Lower lobe of right lung (tissue), 2 donors: ENCODE measurements at regions not wholly inside any gene's neighbourhood (a gene's known extent, or its start where the extent isn't known, plus 50 kb on each side); places are given as distances from the start of the nearest gene placed in this dataset.

Source experiments
- ATAC-seq, 2 donors: fragments of 200-7000 bp; cut with Tn5 transposase; one replicate each; pipeline ENCODE4 v1.9.1; 2020 to 2022; ENCODE audit warnings: mild to moderate bottlenecking in 2 of 2, moderate library complexity in 2 of 2
- DNase-seq: peaks from one replicate; pipeline ENCODE4 v3.0.0-alpha.2; 2020
- H3K27ac ChIP-seq: fragments of 200-600 bp; one replicate; pipeline ENCODE4 v1.8.0; 2022
- H3K27me3 ChIP-seq: fragments of 200-600 bp; one replicate; pipeline ENCODE4 v1.8.0; 2022; ENCODE audit warnings: low read depth
- H3K36me3 ChIP-seq: fragments of 200-600 bp; one replicate; pipeline ENCODE4 v1.8.0; 2022; ENCODE audit warnings: mild to moderate bottlenecking
- H3K4me1 ChIP-seq: fragments of 200-600 bp; one replicate; pipeline ENCODE4 v1.8.0; 2022
- H3K4me3 ChIP-seq: fragments of 200-600 bp; one replicate; pipeline ENCODE4 v1.8.0; 2022; ENCODE audit warnings: mild to moderate bottlenecking
- H3K9me3 ChIP-seq: fragments of 200-600 bp; one replicate; pipeline ENCODE4 v1.8.0; 2022
- CTCF ChIP-seq: fragments of 200-600 bp; IDR thresholded peaks from one replicate; pipeline ENCODE4 v1.8.0; 2022; ENCODE audit warnings: antibody characterized with exemption, mild to moderate bottlenecking
- intact Hi-C: fragments of 100-400 bp; cut with DNase I; formaldehyde crosslinking; loops from one replicate; pipeline ENCODE4 v1.11.0; 2022
- donor health status: DM: no; HTN: yes; CAD: no; lungs with severe emphysema.

DNA sequence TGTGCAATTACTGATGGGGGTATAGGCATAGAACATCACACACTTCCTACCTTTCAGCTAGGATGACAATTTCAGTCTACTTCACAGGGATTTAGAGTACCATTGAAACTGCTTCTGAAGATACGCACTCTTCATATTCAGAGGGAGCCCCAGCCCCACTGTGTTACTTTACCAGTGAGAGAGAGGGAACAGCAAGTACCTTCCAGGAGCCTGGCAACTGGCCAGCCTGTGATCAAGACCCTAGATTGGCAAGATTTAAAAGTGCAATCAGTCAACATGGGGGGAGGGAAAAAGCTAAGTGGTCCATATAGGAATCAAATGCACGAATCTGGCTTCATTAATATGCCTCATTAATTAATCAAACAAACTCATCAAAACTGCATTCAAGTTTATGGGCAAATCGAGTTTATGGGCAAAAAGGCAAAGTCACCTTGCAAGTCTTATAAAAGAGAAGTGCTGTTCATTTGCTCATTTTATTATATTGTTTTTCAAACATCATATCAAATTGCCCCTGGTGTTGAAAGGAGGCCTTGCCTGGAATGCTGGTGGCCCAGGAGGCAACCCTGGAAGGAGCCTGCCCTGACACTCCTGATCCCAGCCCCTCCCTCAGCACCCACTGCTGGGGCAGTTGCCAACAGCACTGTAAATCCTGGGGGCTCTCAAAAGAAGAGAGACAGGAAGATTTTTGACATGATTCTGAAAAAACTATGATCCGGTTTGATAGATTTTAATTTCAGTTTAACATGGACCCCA, 184.9 kb upstream of the DPT start:
- TF ChIP-seq CTCF: no peak
- no peaks in the 10 kb centered on the region for H3K4me1 ChIP-seq
- no peaks in the 10 kb centered on the region for H3K36me3 ChIP-seq
- H3K27me3 ChIP-seq: no peaks in the 10 kb centered on the region
- H3K27ac ChIP-seq: no peak overlapping the region
- DNase-seq (no peak), ATAC-seq (no peak)
- intact Hi-C loops: no loop called here
- no peaks in the 10 kb centered on the region for H3K9me3 ChIP-seq
- H3K4me3 ChIP-seq: no peak overlapping the region

GRCh38 chr1:168917309-168917708, 188.3 kb upstream of the DPT start:
- H3K9me3 ChIP-seq: no peaks in the 10 kb centered on the region
- no peak for TF ChIP-seq CTCF
- no peak overlapping the region for H3K27ac ChIP-seq
- DNase-seq (no peak), ATAC-seq (no peak)
- peaks cover 22% of the 10 kb centered on the region for H3K4me1 ChIP-seq
- no peak overlapping the region for H3K4me3 ChIP-seq
- H3K27me3 ChIP-seq: no peaks in the 10 kb centered on the region
- H3K36me3 ChIP-seq: no peaks in the 10 kb centered on the region
- intact Hi-C loops: no loop called here

DNA sequence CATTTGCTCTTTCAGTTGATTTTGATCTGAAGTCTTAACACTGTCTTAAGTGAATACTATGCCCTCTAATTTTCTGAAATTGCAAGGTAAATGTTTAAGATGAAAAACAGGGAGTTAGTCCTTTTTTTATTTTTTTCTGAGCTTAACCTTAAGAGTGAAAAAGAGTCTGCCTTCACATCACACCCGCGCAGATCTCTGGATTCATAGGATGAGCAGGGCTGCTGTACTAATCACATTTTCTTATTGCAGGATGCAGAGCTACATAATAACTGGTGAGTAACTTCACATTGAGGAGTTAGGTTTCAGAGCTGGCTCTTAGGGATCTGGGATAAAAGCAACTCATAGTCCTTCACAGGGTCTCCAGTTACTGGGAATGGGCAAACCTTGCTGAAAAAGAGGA, 188.7 kb upstream of the ATP1B1 start:
- Histone ChIP-seq H3K9me3 (no peaks in the 10 kb centered on the region), H3K4me1 (peaks cover 22% of the 10 kb centered on the region), H3K27me3 (no peaks in the 10 kb centered on the region), H3K4me3 (no peak overlapping the region), H3K36me3 (no peaks in the 10 kb centered on the region), H3K27ac (no peak overlapping the region)
- no peak for TF ChIP-seq CTCF
- DNase-seq: no peak
- ATAC-seq: no peak
- intact Hi-C loops: no loop called here

DNA sequence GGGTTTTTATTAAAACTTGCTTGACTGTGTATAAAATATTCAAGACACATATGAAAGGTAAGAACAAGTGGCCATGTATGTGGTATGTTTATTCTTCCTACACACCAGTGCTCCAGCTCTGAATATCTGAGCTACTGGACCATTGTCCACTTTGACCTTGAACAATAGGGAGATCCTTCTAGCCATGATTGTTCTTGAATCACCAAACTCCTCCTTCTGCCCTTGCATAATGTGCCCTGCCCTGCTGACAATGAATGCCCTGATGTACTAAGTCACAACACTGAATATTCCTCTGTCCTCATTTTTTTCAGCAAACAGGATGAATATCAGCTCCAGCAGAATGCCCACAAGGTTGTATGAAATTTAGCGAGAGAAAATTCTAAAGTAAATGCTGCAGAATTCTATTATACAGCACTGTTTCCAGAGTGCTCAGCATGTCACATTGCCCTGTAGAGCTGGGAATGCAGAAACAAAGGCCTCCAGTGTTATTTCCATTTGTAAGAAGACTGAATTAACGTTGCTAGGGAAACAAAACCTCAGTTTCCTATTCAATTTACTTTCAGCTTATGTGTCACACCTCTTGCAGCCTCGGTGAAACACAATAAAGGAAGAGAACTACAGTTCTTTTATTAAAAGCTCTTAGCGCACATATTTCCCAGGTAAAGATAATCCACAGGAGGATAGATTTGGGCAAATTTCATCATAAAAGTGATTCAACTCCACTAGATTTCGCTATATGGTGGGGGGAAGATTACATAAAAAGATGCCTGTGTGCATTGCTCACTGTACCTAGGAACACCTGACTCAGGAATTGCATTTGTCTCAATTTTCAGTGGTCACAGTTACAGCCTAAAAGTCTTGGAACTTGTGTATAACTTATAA, 187.4 kb upstream of the ATP1B1 start:
- ATAC-seq (no peak), DNase-seq (no peak)
- Histone ChIP-seq H3K4me1 (peaks cover 22% of the 10 kb centered on the region), H3K27me3 (no peaks in the 10 kb centered on the region), H3K4me3 (no peak overlapping the region), H3K36me3 (no peaks in the 10 kb centered on the region), H3K27ac (no peak overlapping the region), H3K9me3 (no peaks in the 10 kb centered on the region)
- TF ChIP-seq CTCF: no peak
- intact Hi-C loops: no loop called here

DNA sequence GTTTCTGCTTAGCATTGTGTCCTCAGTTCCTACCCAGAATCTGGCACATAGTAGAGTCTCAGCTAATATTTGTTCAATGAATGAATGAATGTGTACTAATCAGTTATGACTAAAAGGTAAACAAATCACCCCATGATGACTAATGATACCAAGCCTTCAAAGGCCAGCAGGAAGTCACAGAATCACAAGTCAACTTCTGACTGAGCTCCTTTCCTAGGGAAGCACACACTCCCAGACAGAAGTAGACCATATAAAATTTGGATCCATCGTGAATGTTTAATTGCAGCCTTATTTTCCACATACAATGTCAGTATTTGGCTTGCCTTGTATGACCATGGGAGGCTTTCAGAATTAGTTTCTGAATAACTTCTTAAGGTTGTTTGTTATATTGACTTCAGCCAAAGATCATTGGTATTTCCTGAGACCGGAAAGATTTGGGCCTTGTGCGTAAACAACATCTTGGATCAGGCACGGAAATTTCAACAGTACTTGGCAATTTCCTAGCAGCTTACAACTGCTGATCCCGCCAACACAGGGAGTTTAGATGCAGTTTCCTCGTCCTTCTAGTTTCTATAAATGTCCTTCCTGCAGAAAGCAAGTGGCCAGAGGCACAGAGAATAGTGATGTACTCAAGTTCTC, 185.9 kb upstream of the ATP1B1 start:
- Histone ChIP-seq H3K4me3 (no peak overlapping the region), H3K27ac (peak overlapping the region; percentile 37), H3K9me3 (no peaks in the 10 kb centered on the region), H3K36me3 (no peaks in the 10 kb centered on the region), H3K27me3 (no peaks in the 10 kb centered on the region), H3K4me1 (peaks cover 22% of the 10 kb centered on the region)
- intact Hi-C loops: no loop called here
- DNase-seq: no peak
- TF ChIP-seq CTCF: no peak
- peak; percentile 73 to 91 for ATAC-seq
